Esophagus squamous epithelium (tissue), 4 donors: ENCODE measurements at regions not wholly inside any gene's neighbourhood (a gene's known extent, or its start where the extent isn't known, plus 50 kb on each side); places are given as distances from the start of the nearest gene placed in this dataset.

Experiments used
- POLR2A ChIP-seq, 4 donors: fragments of 450-650 bp; IDR thresholded peaks; one replicate each; pipeline ENCODE4 v1.6.1; 2017; ENCODE audit warnings: antibody characterized with exemption in 4 of 4, mild to moderate bottlenecking in 4 of 4, moderate library complexity in 3 of 4
- TF ChIP-seq, protein P1 (sequence below), 6 experiments: fragments of 450-650 bp in 4 of 6; fragments of 200-600 bp in 2 of 6; sonication (generic) in 2 of 6; IDR thresholded peaks; one replicate each; pipeline ENCODE4 v1.5.1; 2016 to 2019; ENCODE audit warnings: antibody characterized with exemption in 6 of 6, mild to moderate bottlenecking in 4 of 6, moderate library complexity in 4 of 6

GRCh38 chr5:2695200-2695891 is 56.1 kb downstream of the IRX2 start:
- TF ChIP-seq, protein P1, sequence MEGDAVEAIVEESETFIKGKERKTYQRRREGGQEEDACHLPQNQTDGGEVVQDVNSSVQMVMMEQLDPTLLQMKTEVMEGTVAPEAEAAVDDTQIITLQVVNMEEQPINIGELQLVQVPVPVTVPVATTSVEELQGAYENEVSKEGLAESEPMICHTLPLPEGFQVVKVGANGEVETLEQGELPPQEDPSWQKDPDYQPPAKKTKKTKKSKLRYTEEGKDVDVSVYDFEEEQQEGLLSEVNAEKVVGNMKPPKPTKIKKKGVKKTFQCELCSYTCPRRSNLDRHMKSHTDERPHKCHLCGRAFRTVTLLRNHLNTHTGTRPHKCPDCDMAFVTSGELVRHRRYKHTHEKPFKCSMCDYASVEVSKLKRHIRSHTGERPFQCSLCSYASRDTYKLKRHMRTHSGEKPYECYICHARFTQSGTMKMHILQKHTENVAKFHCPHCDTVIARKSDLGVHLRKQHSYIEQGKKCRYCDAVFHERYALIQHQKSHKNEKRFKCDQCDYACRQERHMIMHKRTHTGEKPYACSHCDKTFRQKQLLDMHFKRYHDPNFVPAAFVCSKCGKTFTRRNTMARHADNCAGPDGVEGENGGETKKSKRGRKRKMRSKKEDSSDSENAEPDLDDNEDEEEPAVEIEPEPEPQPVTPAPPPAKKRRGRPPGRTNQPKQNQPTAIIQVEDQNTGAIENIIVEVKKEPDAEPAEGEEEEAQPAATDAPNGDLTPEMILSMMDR (IDR thresholded peaks at IDR 0.05) = no peak
- TF ChIP-seq POLR2A (IDR thresholded peaks at IDR 0.05) = no peak
